Adipocyte (in vitro differentiated cells): ENCODE measurements at regions not wholly inside any gene's neighbourhood (a gene's known extent, or its start where the extent isn't known, plus 50 kb on each side); places are given as distances from the start of the nearest gene placed in this dataset.
"Not testable (repeated sequence)": the region's sequence is repeated elsewhere in the genome, so short reads cannot be mapped to it uniquely, and the experiment has no call there.

ENCODE experiments used
- DNase-seq: peaks from one replicate; pipeline ENCODE4 v3.0.0-alpha.2; 2015; ENCODE audit warnings: low read depth
- H3K27me3 ChIP-seq: replicated peaks from 2 replicates; pipeline ENCODE4 v1.7.0; 2013; ENCODE audit warnings: mild to moderate bottlenecking, low read length, moderate library complexity; ENCODE audit not compliant: control insufficient read depth, insufficient read depth
- H3K36me3 ChIP-seq: 2 replicates; pipeline ENCODE4 v1.7.0; 2013; ENCODE audit warnings: low read length, mild to moderate bottlenecking, moderate library complexity; ENCODE audit not compliant: control insufficient read depth, insufficient read depth, severe bottlenecking
- H3K4me1 ChIP-seq: 2 replicates; pipeline ENCODE4 v1.7.0; 2013; ENCODE audit warnings: mild to moderate bottlenecking, low read length, moderate library complexity; ENCODE audit not compliant: control insufficient read depth, insufficient read depth
- H3K4me3 ChIP-seq: 2 replicates; pipeline ENCODE4 v1.7.0; 2013; ENCODE audit warnings: mild to moderate bottlenecking, low read length, moderate library complexity
- H3K9ac ChIP-seq: 2 replicates; pipeline ENCODE4 v1.7.0; 2013; ENCODE audit warnings: mild to moderate bottlenecking, low read length, moderate library complexity
- H3K9me3 ChIP-seq: 2 replicates; pipeline ENCODE4 v1.7.0; 2013; ENCODE audit warnings: mild to moderate bottlenecking, low read length, moderate library complexity; ENCODE audit not compliant: control insufficient read depth

GRCh38 chr4:181810711-181811110 is 432.5 kb upstream of the TENM3 start:
- Histone ChIP-seq H3K9ac (no peak overlapping the region), H3K36me3 (no peaks in the 10 kb centered on the region), H3K4me1 (no peaks in the 10 kb centered on the region), H3K9me3 (no peaks in the 10 kb centered on the region), H3K4me3 (no peak overlapping the region), H3K27me3 (no peaks in the 10 kb centered on the region)
- DNase-seq = no peak

GRCh38 chr4:181811550-181811949 is 431.7 kb upstream of the TENM3 start:
- H3K36me3 ChIP-seq = not testable (repeated sequence)

DNA sequence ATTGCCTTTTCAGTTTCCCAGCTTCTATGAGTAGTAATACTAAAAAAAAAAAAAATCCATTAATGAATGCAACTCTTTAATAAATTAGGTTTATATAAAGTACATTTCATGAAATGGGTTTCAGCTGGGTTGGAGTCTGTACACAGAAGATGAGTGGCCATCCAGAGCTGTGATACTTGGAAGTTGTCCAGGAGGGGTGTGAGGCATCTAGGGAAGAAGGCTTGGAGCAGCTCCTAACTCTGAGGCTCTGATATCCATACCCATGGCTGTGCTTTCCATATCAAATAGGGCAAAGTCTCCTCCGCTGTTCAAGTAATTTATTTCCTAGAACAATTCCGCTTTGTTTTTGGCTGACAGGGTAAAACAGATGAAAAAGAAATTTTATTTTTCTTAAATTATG is 423.3 kb upstream of the TENM3 start:
- no peaks in the 10 kb centered on the region for H3K9me3 ChIP-seq
- no peak for DNase-seq
- no peaks in the 10 kb centered on the region for H3K4me1 ChIP-seq
- no peak overlapping the region for H3K4me3 ChIP-seq
- H3K9ac ChIP-seq = no peak overlapping the region
- H3K27me3 ChIP-seq = no peaks in the 10 kb centered on the region
- no peaks in the 10 kb centered on the region for H3K36me3 ChIP-seq

More at GRCh38 chr4:181811550-181811949, 431.7 kb upstream of the TENM3 start:
- not testable (repeated sequence) for H3K4me1 ChIP-seq, DNase-seq, H3K9ac ChIP-seq, H3K27me3 ChIP-seq, H3K4me3 ChIP-seq, H3K9me3 ChIP-seq

- no peaks in the 10 kb centered on the region for H3K9me3 ChIP-seq
- H3K4me3 ChIP-seq = no peak overlapping the region
- no peaks in the 10 kb centered on the region for H3K27me3 ChIP-seq
- H3K36me3 ChIP-seq = no peaks in the 10 kb centered on the region
- H3K4me1 ChIP-seq = no peaks in the 10 kb centered on the region
- no peak overlapping the region for H3K9ac ChIP-seq
- DNase-seq = no peak
Measured at GRCh38 chr4:181820553-181820952, 422.6 kb upstream of the TENM3 start.

GRCh38 chr4:181821039-181822004 is 421.9 kb upstream of the TENM3 start:
- Histone ChIP-seq H3K27me3 (no peaks in the 10 kb centered on the region), H3K9ac (no peak overlapping the region), H3K4me3 (no peak overlapping the region), H3K4me1 (no peaks in the 10 kb centered on the region), H3K36me3 (no peaks in the 10 kb centered on the region), H3K9me3 (no peaks in the 10 kb centered on the region)
- peak; percentile 35 for DNase-seq

GRCh38 chr4:181822005-181822375 is 421.2 kb upstream of the TENM3 start:
- no peaks in the 10 kb centered on the region for H3K4me1 ChIP-seq
- H3K9ac ChIP-seq = no peak overlapping the region
- H3K27me3 ChIP-seq = no peaks in the 10 kb centered on the region
- H3K9me3 ChIP-seq = no peaks in the 10 kb centered on the region
- H3K36me3 ChIP-seq = no peaks in the 10 kb centered on the region
- peak; percentile 2 for DNase-seq
- no peak overlapping the region for H3K4me3 ChIP-seq

GRCh38 chr4:181823183-181823582 is 420.0 kb upstream of the TENM3 start:
- H3K27me3 ChIP-seq = no peaks in the 10 kb centered on the region
- DNase-seq = no peak

GRCh38 chr4:181823645-181824044 is 419.6 kb upstream of the TENM3 start:
- H3K4me3 ChIP-seq = no peak overlapping the region
- no peak for DNase-seq

More at GRCh38 chr4:181823183-181823582, 420.0 kb upstream of the TENM3 start:
- Histone ChIP-seq H3K4me1 (no peaks in the 10 kb centered on the region), H3K36me3 (no peaks in the 10 kb centered on the region), H3K9me3 (no peaks in the 10 kb centered on the region), H3K9ac (no peak overlapping the region), H3K4me3 (no peak overlapping the region)

GRCh38 chr4:181825564-181825963 is 417.6 kb upstream of the TENM3 start:
- no peak for DNase-seq
- H3K9me3 ChIP-seq = no peaks in the 10 kb centered on the region
- no peaks in the 10 kb centered on the region for H3K27me3 ChIP-seq
- no peaks in the 10 kb centered on the region for H3K4me1 ChIP-seq
- no peak overlapping the region for H3K9ac ChIP-seq
- H3K4me3 ChIP-seq = no peak overlapping the region
- no peaks in the 10 kb centered on the region for H3K36me3 ChIP-seq

More at GRCh38 chr4:181823645-181824044, 419.6 kb upstream of the TENM3 start:
- H3K27me3 ChIP-seq = no peaks in the 10 kb centered on the region
- no peaks in the 10 kb centered on the region for H3K36me3 ChIP-seq
- no peaks in the 10 kb centered on the region for H3K4me1 ChIP-seq
- H3K9me3 ChIP-seq = no peaks in the 10 kb centered on the region
- H3K9ac ChIP-seq = no peak overlapping the region

DNA sequence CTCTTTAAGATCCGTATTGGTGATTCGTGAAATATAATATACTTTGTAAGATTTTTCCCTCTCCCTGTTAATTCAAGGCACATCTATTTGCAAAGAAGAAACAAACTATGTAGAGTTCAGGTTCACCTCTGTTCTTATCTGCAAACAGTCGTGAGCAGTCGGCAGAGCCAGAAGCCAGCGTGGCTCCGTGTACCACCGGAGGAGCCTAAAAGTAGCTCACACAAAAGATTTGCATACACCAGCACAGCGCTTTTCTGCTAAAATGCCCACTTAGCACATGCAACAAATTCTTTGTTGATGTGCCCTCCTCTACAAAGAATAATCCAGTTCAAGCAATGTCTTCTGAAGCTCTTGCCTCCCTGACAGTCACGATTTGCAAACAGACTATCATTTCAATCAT is 416.0 kb upstream of the TENM3 start:
- no peak overlapping the region for H3K9ac ChIP-seq
- H3K27me3 ChIP-seq = no peaks in the 10 kb centered on the region
- no peaks in the 10 kb centered on the region for H3K9me3 ChIP-seq
- no peak for DNase-seq
- no peaks in the 10 kb centered on the region for H3K36me3 ChIP-seq
- no peak overlapping the region for H3K4me3 ChIP-seq
- H3K4me1 ChIP-seq = no peaks in the 10 kb centered on the region

DNA sequence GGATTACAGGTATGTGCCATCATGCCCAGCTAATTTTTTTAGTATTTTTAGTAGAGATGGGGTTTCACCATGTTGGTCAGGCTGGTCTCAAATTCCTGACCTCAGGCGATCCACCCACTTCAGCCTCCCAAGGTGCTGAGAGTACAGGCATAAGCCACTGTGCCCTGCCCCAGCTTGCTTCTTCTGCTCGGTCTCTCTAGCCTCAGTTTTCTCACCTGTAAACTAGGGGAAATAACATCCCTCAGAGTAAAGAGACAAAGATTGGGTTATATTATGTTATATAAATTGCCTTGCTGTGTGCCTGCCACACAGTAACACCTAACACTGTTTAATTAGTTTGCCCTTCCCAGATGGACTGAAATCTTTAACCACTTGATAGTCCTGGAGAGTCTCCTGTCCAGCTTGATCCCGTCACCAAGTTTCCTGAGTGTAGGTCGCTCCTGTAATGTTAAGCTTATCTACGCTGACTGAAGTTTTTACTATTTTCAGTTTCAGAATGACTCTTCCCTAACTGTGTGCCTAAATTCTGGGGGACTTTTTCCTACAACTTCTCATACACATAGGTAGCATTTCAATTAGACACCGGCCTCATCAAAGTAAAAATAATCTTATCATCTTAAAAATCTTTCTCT is 412.7 kb upstream of the TENM3 start:
- no peaks in the 10 kb centered on the region for H3K9me3 ChIP-seq
- H3K9ac ChIP-seq = no peak overlapping the region
- H3K27me3 ChIP-seq = no peaks in the 10 kb centered on the region
- no peaks in the 10 kb centered on the region for H3K36me3 ChIP-seq
- no peak for DNase-seq
- no peak overlapping the region for H3K4me3 ChIP-seq
- H3K4me1 ChIP-seq = no peaks in the 10 kb centered on the region
